Activated CD4-positive, alpha-beta T cell treated with anti-CD3 and anti-CD28 coated beads, Interleukin-10, Interleukin-2, amounts not matched to agents 100 ng/mL and 50 ng/mL, durations not matched to agents 16 hours and 8 hours (primary cell): ENCODE measurements at regions not wholly inside any gene's neighbourhood (a gene's known extent, or its start where the extent isn't known, plus 50 kb on each side); places are given as distances from the start of the nearest gene placed in this dataset.
A peak's percentile ranks its signal among the peaks of the same experiment; 100 is the strongest.
"Not testable (repeated sequence)": the region's sequence is repeated elsewhere in the genome, so short reads cannot be mapped to it uniquely, and the experiment has no call there.

Experiments used
- DNase-seq: peaks from one replicate; pipeline ENCODE4 v3.0.0-alpha.2; 2020

DNA sequence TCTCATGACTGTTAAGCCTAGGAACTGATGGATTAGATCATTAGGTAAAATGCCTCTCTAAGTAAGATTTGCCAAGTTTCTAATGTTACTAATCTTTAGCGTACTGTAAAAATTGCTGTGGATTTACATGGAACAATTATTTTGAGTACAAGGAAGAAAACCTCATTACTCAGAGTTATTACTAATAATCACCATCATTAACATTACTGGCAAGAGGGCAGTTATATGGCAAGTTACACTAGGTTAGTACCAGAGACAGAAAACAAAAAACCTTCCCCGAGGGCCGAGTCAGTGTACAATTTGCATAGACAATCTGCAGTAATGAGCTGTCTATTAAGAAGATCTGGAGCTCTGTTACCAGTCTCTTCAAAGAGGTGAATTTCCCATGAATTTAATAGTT, 775.6 kb downstream of the GATA3 start:
- no peak for DNase-seq

DNA sequence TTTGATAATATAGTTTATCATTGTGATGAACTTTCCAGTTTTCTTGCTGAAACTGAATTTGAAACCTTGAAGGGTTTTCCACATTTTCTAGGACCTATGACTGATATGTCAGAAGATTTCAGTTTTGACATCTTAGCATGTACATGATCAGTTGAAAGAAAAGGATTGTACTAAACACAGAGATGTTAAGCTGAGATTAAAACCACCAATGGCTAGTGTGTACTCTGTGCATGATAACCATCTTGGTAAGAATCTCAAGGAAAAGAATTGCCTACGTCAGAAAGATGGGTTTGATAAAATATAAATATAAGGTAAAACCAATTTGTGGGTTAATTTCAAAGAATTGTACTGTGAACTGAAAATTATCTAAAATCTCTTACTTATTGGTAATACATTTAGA, 776.4 kb downstream of the GATA3 start:
- DNase-seq = peak; percentile 11

DNA sequence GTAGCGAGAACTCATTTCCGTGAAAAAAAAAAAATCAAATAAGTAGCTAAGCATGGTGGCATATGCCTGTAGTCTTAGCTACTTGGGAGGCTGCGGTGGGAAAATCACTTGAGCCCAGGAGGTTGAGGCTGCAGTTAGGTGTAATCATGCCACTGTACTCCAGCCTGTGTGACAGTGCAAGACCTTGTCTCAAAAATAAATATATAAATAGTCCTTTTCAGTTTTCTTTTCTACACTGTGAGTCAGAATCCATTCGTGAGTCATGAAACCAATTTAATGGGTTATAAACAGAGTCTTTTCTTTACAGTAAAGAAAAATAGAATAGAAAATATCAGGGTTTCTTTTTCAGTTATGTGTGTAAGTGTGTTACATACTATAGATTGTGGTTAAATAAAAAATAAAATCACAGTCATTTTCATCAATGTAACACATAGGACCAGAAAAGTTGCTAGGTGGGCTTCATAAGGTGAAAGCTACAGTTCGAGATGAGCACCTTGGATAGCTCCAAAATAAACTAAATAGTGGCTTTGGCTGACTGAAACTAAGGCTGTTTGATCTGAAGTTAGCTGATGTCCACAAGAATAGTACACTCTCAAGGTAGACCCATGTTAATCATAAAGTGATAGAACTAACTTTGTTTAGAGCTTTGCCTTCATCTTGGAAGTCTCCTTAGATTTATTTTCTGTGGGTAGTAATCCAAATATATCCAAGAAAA, 781.1 kb downstream of the GATA3 start:
- DNase-seq = no peak

DNA sequence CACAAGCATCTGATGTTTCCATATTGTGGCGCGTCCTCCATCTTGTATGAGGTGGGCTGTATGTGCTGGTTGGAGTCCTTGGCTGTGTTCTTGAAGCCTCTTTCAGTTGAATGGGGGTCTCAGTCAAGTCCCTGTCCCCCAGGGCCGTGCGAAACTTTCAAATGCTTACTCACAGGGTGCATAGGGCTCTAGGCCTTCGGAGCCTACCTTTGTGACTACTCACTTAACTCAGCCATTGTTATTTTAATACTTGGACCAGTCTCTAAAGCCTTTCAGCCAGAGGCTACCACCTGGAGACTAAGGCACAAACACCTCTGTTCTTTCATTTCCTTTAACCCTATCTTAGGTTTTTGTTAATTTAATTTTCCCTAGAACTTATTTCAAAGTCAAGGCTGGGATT, 785.9 kb downstream of the GATA3 start:
- DNase-seq = no peak

DNA sequence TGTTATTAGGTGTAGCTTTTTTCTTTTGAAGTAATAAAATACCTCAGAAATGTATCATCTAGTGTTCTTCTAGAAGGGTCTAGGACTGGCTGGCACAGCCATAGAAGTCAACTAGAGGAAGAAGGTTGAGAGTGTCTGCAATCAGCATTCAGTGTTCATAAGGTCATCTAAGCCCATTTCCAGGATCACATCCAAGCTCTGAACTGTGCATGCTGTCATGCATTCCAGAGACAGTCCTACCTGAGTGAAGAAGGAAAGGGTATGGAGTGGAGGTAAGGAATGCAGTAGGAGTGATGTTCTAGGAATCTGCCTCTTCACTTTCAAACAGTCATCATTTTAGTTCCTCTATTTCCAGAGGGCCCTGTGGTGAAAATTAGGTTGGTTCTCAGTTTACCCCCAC, 789.7 kb downstream of the GATA3 start:
- DNase-seq = no peak

DNA sequence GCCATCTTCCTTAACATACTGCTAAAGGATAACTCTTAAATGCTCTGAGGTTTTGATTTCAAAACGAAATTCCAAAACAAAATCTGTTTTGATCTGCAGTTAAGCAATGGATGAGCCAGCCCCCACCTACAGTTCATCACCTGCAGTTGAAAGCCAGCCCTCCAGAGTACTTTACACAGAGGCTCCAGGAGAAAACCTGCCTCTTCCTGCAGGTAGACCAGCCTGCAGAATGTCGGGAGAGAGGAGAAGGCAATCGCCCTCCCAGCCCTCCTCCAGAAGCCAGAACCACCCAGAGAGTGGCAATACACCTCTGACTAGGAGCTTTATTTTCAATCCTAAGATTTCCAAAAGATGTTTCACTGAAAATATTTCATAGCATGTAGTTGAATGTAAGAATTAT, 798.1 kb downstream of the GATA3 start:
- no peak for DNase-seq

DNA sequence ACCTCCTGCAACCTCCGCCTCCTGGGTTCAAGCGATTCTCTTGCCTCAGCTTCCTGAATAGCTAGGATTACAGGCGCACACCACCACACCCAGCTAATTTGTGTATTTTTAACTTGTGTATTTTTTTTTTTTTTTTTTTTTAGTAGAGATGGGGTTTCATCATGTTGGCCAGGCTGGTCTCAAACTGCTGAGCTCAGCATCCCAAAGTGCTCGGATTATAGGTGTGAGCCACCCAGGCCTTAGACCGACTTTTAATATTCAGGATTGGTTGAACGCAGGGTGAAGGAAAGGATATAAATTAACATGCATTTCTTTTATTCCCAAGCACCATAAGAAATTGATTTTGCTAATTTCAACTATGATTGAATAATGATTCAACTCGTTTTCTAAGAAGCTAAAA, 798.6 kb downstream of the GATA3 start:
- no peak for DNase-seq

DNA sequence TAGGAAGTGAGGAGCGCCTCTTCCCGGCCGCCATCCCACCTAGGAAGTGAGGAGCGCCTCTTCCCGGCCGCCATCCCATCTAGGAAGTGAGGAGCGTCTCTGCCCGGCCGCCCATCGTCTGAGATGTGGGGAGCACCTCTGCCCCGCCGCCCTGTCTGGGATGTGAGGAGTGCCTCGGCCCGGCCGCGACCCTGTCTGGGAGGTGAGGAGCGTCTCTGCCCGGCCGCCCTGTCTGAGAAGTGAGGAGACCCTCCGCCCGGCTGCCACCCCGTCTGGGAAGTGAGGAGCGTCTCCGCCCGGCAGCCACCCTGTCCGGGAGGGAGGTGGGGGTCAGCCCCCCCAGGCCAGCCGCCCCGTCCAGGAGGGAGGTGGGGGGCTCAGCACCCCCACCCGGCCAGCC, 814.4 kb downstream of the GATA3 start:
- not testable (repeated sequence) for DNase-seq

DNA sequence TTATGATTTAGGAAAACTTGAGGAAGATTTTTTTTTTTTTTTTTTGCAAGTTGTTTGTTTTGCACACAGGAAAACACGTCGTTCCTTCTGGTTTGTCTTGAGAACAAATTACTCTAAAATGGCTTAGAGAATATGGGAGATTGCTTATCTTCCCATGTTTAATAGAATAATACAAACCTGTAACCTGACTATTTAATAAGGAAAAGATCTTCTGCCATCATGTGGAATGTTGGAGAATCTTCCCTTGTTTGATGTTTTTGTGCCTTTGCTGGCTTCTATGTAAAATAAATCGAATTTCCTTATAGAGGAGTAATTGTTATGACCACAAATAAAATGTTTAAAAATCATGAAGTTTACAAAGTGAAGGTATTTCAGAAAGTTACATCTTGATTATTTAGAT, 818.8 kb downstream of the GATA3 start:
- DNase-seq = no peak

DNA sequence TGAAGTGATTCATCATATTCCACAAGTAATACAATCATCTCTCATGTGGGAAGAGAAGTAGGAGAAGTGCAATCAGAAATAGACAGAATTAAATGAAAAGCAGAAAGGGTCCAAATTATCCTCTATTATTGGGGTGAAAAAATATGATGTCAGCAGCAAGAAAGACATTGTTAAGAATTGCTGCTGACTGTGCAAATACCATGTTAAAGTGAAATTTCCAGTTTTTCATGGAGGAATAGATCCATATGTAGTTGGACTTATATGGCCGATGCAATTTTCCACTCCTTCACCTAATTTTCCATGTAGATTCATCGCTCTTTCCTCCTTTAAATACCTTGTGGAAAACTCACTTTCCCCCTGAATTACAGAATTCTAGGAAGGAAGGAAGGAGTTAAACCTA, 819.8 kb downstream of the GATA3 start:
- DNase-seq = no peak

DNA sequence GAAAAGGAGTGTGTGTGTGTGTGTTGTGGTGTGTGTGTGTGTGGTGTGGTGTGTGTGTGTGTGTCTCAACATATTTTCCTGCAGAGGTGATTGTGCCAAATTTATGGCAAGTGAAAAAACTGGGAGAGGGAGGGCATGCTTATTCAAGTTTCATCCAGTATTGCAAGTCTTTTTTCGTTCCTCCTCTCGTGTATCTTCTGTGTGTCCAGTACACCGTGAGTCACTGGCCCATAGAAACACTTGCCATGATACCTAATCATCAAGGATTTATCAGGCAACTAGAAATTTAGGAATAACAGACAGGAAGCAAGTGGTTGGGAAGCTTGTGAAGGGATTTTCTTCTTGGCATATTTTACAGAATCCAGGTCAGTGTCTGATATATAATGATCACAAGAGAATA, 820.5 kb downstream of the GATA3 start:
- DNase-seq = no peak

DNA sequence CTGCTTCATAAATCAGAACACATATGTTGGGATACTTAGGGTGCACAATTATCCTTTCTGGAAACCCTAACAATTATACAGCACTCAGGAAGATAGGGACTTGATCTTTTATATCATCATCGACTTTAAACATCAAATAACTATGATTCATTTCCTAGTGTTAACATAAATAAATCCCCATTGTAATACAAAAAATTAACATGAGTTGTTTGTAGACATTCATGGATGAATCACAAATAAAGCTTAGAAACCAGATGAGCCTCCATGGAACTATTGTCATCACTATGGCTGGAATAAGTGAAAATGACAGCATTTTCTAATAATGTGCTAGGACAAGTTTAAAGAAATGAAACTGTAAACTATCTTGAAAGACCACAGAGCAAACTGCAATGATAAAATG, 821.7 kb downstream of the GATA3 start:
- DNase-seq = no peak

DNA sequence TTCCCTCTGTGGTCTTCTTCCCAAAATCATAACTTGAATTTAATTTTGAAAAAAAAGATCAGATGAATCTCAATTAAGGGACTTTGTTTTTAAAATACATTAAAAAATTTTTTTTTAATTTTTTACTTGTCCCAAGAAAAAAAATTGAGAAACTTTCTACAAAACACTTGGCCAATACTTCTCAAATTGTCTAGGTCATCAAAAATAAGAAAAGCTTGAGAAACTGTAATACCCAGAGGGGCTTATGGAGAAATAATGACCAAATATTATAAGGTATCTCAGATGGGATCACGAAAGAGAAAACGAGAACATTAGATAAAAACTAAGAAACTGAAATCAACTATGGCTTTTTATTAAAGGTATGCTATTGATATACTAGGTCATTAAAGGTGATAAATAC, 835.0 kb downstream of the GATA3 start:
- no peak for DNase-seq

DNA sequence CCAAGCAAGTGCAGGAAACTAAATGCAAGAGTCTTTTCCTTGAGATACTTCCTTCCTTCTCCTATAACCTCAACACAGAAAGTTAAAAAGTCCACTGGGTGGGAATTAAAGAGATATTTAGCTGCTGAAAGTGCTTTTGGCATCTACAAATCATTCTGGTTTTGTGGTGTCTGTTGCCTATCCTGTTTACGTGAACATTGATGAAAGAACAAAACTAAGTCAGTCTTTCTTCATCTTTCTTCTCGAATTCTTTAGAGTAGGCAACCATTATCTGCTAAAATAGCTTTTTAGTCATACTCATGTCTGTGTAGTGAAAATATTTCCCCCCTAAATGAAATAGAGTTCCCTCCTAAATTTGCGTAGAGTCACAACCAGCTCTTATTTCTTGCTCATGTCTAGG, 838.6 kb downstream of the GATA3 start:
- DNase-seq = no peak

DNA sequence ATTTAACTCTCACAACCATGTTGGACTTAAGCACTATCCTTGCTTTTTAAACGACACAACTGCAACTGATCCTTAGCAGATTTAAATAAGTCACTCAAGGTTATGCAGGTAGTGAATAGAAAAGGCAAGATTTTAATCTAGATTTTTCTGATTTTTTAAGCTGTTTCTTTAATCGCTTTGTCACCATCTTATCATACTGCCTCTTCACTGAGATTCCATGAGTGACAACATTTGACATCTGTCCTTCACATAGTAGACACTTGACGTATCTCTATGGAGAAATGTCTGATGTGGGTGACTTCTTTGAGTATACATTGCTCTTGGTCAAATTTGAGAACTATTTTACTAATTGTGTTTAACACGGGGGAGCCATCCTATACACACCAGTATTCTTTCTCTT, 839.7 kb downstream of the GATA3 start:
- no peak for DNase-seq

DNA sequence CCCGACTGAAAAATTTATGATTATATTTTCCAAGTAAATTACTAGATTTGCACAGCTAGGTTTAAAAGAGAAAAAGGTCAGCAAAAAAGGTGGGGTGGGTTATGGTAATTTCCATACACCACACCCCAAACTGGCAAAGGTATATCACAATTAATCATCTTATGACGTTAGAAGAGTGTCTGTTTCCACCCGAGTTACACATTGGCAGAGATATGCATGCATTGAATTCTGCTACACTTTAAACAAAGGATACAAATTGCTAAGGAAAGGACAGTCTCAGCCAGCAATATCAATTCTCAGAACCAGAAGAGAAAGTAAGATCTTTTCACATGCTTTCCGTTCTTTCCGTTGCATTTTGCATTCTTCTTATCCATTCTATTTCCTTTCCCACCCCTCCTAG, 843.3 kb downstream of the GATA3 start:
- DNase-seq = peak; percentile 10

DNA sequence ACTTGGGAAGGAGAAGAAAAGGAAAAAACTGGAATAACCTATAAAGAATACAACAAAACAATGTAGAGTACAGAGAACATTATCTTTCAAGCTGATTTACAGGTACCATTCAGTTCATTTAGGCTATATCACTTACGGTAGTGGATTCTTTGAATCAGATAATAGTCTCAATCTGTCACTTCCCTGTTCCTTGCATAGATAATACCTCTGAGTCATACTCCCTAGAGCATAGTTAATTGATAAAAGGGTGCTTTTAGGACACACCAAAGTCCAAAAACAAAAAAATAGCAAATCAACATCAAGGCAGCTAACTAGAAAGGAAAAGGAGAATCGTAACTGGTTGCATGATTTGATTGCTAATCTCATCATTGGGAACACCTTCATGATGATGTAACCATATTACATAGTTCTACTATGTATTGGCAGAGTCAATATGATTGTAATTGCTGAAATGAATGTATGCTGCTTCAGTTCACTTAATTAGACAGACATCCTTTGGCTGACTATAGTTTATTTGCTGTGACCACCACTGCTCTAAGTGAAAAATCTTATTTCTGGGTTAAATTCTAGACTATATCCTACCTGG, 844.4 kb downstream of the GATA3 start:
- peak; percentile 6 for DNase-seq

DNA sequence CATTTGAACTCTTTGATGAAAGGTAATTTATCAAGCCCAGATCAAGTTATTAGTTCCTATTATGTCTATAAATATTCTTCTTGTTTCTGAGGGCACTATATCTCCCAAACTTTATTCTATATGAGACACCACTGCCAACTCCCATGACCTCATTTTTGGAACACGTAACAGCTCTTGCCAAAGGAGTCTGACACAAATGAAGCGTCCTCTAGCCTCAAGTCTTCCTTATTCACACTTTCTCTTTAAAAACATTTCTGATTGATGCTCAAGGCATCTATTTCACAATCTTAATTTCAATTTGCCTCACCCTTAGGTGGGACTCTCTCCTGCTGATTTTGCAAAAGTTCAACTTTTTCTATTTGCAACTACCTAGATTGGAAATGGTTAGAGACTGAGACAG, 848.4 kb downstream of the GATA3 start:
- no peak for DNase-seq

DNA sequence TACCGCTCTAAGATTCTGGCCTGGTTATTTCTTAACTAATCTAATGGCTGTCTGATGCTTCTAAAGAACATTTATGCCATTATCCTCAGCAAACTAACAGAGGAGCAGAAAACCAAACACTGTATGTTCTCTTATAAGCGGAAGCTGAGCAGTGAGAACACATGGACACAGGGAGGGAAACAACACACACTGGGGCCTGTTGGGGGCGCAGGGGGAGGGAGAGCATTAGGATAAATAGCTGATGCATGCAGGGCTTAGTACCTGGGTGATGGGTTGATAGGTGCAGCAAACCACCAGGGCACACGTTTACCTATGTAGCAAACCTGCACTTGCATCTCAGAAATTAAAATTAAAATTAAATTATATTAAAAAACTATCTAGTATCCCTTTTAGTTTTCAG, 853.5 kb downstream of the GATA3 start:
- no peak for DNase-seq

DNA sequence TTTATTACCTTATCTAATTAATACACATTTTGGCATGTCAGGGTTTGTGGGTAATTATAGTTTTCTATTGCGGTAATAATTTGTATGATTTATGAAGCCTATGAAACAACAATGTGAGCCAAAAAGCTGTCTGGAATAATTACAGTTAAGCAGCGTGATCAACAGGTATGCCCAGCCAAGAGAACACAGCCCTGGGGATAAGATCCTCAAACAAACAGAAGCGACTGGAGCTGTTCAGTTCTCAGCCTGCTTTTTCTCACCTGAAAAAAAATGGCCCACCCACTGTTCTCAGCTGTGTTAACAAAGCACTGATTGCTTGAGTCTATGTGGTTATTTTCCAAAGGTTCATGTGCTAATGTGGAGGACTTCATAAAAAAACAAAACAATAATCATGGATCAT, 855.8 kb downstream of the GATA3 start:
- DNase-seq = no peak

DNA sequence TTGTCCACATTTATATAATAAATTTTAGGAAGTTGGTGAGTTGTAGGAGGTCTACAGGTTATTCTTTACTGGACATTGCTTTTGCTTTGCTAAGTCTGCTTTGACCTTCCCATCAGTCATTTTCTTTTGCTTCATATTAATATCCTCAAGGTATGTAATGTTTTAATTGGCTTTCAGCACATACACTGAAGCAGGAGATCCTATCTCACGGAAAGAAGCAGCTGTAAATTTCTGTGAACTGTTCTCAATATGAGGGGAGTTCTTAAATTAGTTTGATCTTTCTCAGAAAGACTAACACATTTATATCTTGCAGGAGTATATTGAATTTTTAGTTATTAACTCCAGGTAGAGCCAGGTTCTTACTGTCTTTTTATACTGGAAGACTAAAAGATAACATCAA, 856.5 kb downstream of the GATA3 start:
- DNase-seq = no peak

DNA sequence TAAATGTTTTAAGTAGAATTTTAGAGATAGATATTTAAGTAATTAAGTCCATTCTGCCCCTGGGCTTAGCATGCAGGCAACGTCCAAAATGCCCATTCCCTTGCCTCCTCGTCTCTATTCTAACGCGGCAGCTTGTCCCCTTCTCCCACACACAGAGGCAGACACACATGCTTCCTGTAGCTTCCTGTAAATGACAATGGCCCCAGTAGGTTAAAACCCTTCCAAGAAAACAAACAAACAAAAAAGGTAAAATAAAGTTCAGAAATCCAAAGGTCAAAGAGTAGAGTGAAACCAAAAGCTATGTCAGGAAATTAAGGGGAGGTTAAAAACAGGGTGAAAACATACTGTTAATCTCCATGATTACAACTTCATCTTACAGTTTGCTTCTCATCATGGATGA, 857.6 kb downstream of the GATA3 start:
- DNase-seq = no peak

DNA sequence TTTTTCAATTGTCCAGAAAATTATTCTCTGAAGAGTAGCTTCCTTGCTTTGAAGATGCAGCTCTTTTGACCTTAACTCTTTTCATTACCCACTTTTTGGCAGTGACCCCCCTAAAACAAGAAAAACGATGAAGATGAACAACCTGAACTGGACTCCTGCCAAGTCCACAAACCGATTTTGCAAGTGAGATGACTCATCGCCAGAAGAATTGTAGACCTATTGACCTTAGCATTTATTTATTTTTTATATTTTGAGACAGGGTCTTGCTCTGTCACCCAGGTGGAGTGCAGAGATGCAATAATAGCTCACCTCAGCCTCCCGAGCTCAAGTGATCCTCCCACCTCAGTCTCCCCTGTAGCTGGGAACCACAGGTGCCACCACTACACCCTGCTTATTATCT, 859.2 kb downstream of the GATA3 start:
- DNase-seq = no peak

DNA sequence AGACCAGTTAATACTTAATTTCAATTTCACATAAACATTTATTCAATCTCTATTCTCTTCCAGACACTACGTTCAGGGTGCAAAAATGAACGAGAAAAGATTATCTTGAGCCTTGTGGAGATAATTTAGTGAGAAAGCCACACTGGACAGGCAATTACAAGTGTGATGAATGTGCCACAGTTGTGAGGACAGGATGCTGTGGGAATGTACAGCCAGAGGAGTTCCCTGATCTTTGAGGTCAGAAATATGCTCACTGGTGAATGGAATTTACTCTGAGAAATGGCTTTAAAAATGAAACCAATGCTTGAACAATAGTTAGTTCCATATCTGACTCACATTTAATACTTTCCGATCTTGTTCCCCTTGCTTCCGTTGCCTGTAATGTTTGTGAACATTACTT, 864.8 kb downstream of the GATA3 start:
- DNase-seq = no peak

DNA sequence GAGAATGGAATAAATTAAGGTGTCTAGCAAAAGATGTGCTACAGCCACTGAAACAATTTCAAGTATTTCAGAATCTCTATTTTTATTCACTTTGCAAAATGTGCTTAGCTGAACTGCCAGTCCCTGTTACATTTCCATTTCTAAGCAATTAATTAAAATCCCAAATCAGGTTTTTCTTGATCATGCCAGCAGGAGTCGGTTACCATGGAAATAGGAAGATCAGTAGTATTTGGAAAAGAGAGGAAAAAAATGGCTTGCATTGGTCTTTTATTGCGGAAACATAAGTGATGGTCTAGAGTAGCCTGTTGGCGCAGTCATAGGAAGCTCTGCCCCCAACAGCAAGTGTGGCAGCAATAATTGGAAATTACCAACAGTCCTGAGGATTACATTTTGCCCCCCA, 867.1 kb downstream of the GATA3 start:
- DNase-seq = no peak
